Fibroblast of lung (primary cell): ENCODE measurements at regions not wholly inside any gene's neighbourhood (a gene's known extent, or its start where the extent isn't known, plus 50 kb on each side); places are given as distances from the start of the nearest gene placed in this dataset.

Experiments used
- EZH2 ChIP-seq: IDR thresholded peaks from 2 replicates; pipeline ENCODE4 v1.5.1; 2012; ENCODE audit warnings: low read length, control low read depth, mild to moderate bottlenecking; ENCODE audit errors: missing control alignments
- TF ChIP-seq, protein P1 (sequence below), 2 donors: IDR thresholded peaks in 1 of 2; conservative IDR thresholded peaks in 1 of 2; 1 replicate in 1 of 2; 2 replicates in 1 of 2; pipeline ENCODE4 v1.5.1; 2011 to 2012; ENCODE audit warnings: low read length in 2 of 2, control low read depth in 1 of 2, inconsistent platforms in 1 of 2, low read depth in 1 of 2, mild to moderate bottlenecking in 1 of 2

DNA sequence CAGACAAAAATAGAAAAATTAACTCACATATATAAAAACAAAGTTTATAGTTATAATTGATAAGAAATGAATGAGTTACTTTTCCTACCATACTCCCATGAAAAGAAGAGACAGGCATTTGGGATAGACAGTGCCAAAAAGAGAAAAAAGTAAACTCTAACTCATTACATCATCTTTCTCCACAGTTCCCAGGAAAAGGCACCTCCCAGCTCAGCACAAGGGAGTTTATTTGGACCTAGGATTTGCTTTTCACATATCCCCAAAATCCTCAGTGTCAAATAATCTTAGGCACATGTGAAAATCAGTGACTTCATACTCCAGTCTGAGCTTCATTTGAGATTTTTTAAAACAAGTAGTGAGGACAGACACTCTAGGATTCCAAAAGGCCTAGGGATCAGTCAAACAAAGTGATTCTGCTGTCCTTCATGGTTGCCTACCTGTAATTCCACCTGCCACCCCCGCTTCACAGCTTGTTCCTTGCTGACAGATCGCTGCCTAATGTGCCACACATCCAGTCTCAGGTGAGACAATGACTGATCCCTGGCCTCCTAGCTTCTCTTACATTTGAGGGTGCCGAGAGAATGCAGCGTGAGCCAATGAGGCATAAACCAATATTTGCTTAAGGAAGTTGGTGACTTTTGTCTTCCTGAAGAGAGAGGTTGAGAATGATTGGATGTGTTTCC is 573.7 kb downstream of the TBL1XR1 start:
- TF ChIP-seq, protein P1, sequence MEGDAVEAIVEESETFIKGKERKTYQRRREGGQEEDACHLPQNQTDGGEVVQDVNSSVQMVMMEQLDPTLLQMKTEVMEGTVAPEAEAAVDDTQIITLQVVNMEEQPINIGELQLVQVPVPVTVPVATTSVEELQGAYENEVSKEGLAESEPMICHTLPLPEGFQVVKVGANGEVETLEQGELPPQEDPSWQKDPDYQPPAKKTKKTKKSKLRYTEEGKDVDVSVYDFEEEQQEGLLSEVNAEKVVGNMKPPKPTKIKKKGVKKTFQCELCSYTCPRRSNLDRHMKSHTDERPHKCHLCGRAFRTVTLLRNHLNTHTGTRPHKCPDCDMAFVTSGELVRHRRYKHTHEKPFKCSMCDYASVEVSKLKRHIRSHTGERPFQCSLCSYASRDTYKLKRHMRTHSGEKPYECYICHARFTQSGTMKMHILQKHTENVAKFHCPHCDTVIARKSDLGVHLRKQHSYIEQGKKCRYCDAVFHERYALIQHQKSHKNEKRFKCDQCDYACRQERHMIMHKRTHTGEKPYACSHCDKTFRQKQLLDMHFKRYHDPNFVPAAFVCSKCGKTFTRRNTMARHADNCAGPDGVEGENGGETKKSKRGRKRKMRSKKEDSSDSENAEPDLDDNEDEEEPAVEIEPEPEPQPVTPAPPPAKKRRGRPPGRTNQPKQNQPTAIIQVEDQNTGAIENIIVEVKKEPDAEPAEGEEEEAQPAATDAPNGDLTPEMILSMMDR (conservative IDR thresholded peaks at IDR 0.05 in 1 of 2, IDR thresholded peaks at IDR 0.05 in 1 of 2; ENCODE audit: low read depth in 1 of 2, low read length in 2 of 2), result no peak
- TF ChIP-seq EZH2, result no peak
